GM13977 (cell line): ENCODE measurements at regions not wholly inside any gene's neighbourhood (a gene's known extent, or its start where the extent isn't known, plus 50 kb on each side); places are given as distances from the start of the nearest gene placed in this dataset.

Experiments
- DNase-seq: peaks from one replicate; pipeline ENCODE4 v3.0.0; 2012; ENCODE audit warnings: low spot score
- CTCF ChIP-seq: IDR thresholded peaks from 2 replicates; pipeline ENCODE4 v1.5.1; 2012; ENCODE audit warnings: mild to moderate bottlenecking, control low read depth; ENCODE audit not compliant: insufficient read depth; ENCODE audit errors: extremely low read depth, missing control alignments
- in situ Hi-C: fragments of 300-500 bp; cut with MboI; formaldehyde crosslinking; loops from one replicate; pipeline ENCODE4 v1.12.0; 2022; ENCODE audit warnings: low sequenced_read_pairs, low pct_unique_long_range_greater_than_20kb, mixed read lengths, inconsistent platforms; ENCODE audit not compliant: unreplicated experiment

DNA sequence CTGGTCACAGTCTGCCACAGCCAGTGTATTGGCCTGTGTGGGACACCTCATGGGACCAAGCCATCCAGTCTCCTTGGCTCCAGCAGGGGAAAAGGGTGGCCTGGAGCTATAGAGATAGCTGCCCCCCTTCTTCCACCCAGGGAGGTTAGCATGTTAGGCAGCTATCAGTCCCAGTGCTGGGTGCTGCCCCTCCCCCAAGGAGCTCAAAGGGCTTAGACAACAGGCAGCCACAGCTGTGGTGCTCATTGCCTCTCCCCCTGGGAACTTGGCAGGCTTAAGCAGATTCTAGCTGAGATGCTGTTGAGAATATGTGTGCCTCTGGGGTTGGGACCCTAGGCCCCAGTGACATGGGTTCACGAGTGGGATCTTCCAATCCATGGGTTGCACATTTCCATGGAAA lies 226.0 kb upstream of the PTGER4 start:
- TF ChIP-seq CTCF, result no peak
- DNase-seq, result no peak
- in situ Hi-C loops, result no loop called here

- in situ Hi-C loops, result no loop called here
- no peak for DNase-seq
- no peak for TF ChIP-seq CTCF
Measured at GRCh38 chr5:40452874-40453624, 226.7 kb upstream of the PTGER4 start.

- DNase-seq, result no peak
- in situ Hi-C loops, result no loop called here
- no peak for TF ChIP-seq CTCF
Measured at GRCh38 chr5:40447438-40447837, 232.3 kb upstream of the PTGER4 start.

DNA sequence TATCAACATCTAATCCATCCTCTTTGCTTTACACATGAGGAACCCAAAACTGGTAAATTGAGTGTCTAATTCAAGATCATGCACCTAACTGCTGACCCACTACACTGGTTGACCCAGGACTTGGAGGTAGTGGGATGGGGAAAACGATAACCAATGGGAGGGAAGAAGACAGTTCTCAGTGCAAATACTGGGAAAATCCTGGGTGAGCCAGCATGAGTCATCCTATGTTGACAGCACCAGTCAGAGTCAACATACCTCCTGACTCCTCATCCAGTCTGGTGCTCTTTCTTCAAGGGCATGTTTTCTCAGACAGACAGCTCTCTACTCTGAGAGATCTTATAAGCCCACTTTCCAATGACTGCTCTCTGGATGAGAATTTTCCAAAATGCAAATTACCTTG lies 232.8 kb upstream of the PTGER4 start:
- no peak for DNase-seq
- in situ Hi-C loops, result no loop called here
- no peak for TF ChIP-seq CTCF

GRCh38 chr5:40442346-40442745 lies 237.4 kb upstream of the PTGER4 start:
- in situ Hi-C loops, result no loop called here
- DNase-seq, result no peak
- no peak for TF ChIP-seq CTCF

DNA sequence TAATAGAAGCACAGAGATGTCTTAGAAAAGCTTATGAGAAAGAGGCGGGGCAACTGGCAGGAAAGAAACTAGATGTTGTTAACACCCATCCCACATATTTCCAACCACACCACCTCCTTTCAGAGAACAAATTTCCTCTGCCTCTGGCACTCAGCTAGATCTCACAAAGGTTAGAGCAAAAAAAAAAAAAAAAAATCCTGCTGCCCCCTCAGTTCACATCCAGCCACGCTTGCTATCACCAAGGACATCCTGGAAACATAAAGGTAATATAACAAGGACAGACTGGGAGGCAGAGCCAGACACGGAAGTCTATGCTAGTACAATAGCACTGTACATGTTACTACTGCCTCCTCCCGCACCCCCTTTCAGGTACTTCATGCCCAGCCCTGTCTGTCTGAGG lies 238.0 kb upstream of the PTGER4 start:
- in situ Hi-C loops, result no loop called here
- TF ChIP-seq CTCF, result no peak
- DNase-seq, result no peak
